CD4-positive, alpha-beta T cell treated with Interleukin-2 at 100 ng/mL for 4 hours (primary cell): ENCODE measurements at regions not wholly inside any gene's neighbourhood (a gene's known extent, or its start where the extent isn't known, plus 50 kb on each side); places are given as distances from the start of the nearest gene placed in this dataset.

Experiments used
- DNase-seq: peaks from one replicate; pipeline ENCODE4 v3.0.0-alpha.2; 2020; ENCODE audit warnings: low spot score

GRCh38 chr1:209266590-209267205, 316.8 kb upstream of the CAMK1G start:
- no peak for DNase-seq

- no peak for DNase-seq
Observed at GRCh38 chr1:209267968-209268367, 315.5 kb upstream of the CAMK1G start.

GRCh38 chr1:209268479-209268878, 315.0 kb upstream of the CAMK1G start:
- DNase-seq: no peak

GRCh38 chr1:209276321-209276720, 307.2 kb upstream of the CAMK1G start:
- no peak for DNase-seq

- no peak for DNase-seq
Observed at GRCh38 chr1:209277662-209278061, 305.9 kb upstream of the CAMK1G start.

GRCh38 chr1:209291715-209292114, 291.8 kb upstream of the CAMK1G start:
- DNase-seq: no peak

GRCh38 chr1:209302779-209303568, 280.5 kb upstream of the CAMK1G start:
- DNase-seq: no peak

GRCh38 chr1:209304166-209304565, 279.3 kb upstream of the CAMK1G start:
- no peak for DNase-seq

GRCh38 chr1:209305221-209305954, 278.1 kb upstream of the CAMK1G start:
- no peak for DNase-seq

- DNase-seq: no peak
Observed at GRCh38 chr1:209307846-209308245, 275.7 kb upstream of the CAMK1G start.

- no peak for DNase-seq
Observed at GRCh38 chr1:209309198-209309597, 274.3 kb upstream of the CAMK1G start.

- no peak for DNase-seq
Observed at GRCh38 chr1:209311770-209312169, 271.7 kb upstream of the CAMK1G start.

GRCh38 chr1:209316929-209317328, 266.6 kb upstream of the CAMK1G start:
- no peak for DNase-seq

- no peak for DNase-seq
Observed at GRCh38 chr1:209318181-209319056, 265.1 kb upstream of the CAMK1G start.

- no peak for DNase-seq
Observed at GRCh38 chr1:209319057-209319432, 264.5 kb upstream of the CAMK1G start.

- DNase-seq: no peak
Observed at GRCh38 chr1:209319549-209319948, 264.0 kb upstream of the CAMK1G start.

- DNase-seq: no peak
Observed at GRCh38 chr1:209323743-209324142, 259.8 kb upstream of the CAMK1G start.

- DNase-seq: no peak
Observed at GRCh38 chr1:209324901-209325871, 258.3 kb upstream of the CAMK1G start.

GRCh38 chr1:209326076-209326475, 257.4 kb upstream of the CAMK1G start:
- no peak for DNase-seq

GRCh38 chr1:209326831-209327230, 256.7 kb upstream of the CAMK1G start:
- DNase-seq: no peak

- no peak for DNase-seq
Observed at GRCh38 chr1:209328196-209328595, 255.3 kb upstream of the CAMK1G start.
